Mesendoderm (in vitro differentiated cells): ENCODE measurements at regions not wholly inside any gene's neighbourhood (a gene's known extent, or its start where the extent isn't known, plus 50 kb on each side); places are given as distances from the start of the nearest gene placed in this dataset.

Experiments
- DNase-seq: peaks from one replicate; pipeline ENCODE4 v3.0.0; 2013
- H2AK5ac ChIP-seq: 2 replicates; pipeline ENCODE4 v1.6.1; 2013; ENCODE audit warnings: low read length, inconsistent platforms
- H2BK120ac ChIP-seq: 2 replicates; pipeline ENCODE4 v1.6.1; 2013; ENCODE audit warnings: low read depth, mild to moderate bottlenecking, low read length, moderate library complexity, mixed read lengths
- H2BK15ac ChIP-seq: replicated peaks from 2 replicates; pipeline ENCODE4 v1.6.1; 2013; ENCODE audit warnings: low read depth, mild to moderate bottlenecking, moderate library complexity
- H2BK5ac ChIP-seq: 2 replicates; pipeline ENCODE4 v1.6.1; 2013; ENCODE audit warnings: low read length, inconsistent platforms
- H3K18ac ChIP-seq: 2 replicates; pipeline ENCODE4 v1.6.1; 2013; ENCODE audit warnings: mild to moderate bottlenecking, low read length, mixed read lengths
- H3K23ac ChIP-seq: one replicate; pipeline ENCODE4 v1.6.1; 2013; ENCODE audit warnings: low read length
- H3K27ac ChIP-seq: 2 replicates; pipeline ENCODE4 v1.5.1; 2013; ENCODE audit warnings: low read depth, mild to moderate bottlenecking, inconsistent platforms, low read length, moderate library complexity
- H3K27me3 ChIP-seq: 2 replicates; pipeline ENCODE4 v1.6.1; 2013; ENCODE audit warnings: low read length, control low read depth, mild to moderate bottlenecking, inconsistent platforms; ENCODE audit not compliant: insufficient read depth, poor library complexity
- H3K36me3 ChIP-seq: 2 replicates; pipeline ENCODE4 v1.6.1; 2013; ENCODE audit warnings: low read length, inconsistent platforms; ENCODE audit not compliant: control insufficient read depth, insufficient read depth
- H3K4ac ChIP-seq: one replicate; pipeline ENCODE4 v1.6.1; 2013; ENCODE audit warnings: low read depth, mild to moderate bottlenecking, low read length, moderate library complexity
- H3K4me1 ChIP-seq: 2 replicates; pipeline ENCODE4 v1.6.1; 2013; ENCODE audit warnings: low read depth, low read length, inconsistent platforms; ENCODE audit not compliant: control insufficient read depth
- H3K4me2 ChIP-seq: 2 replicates; pipeline ENCODE4 v1.6.1; 2013; ENCODE audit warnings: low read length
- H3K4me3 ChIP-seq: 2 replicates; pipeline ENCODE4 v1.5.1; 2013; ENCODE audit warnings: mild to moderate bottlenecking, low read length
- H3K56ac ChIP-seq: one replicate; pipeline ENCODE4 v1.6.1; 2013; ENCODE audit warnings: low read length
- H3K79me1 ChIP-seq: 2 replicates; pipeline ENCODE4 v1.6.1; 2013; ENCODE audit warnings: low read length, inconsistent platforms
- H3K79me2 ChIP-seq: 2 replicates; pipeline ENCODE4 v1.6.1; 2013; ENCODE audit warnings: mild to moderate bottlenecking, low read length; ENCODE audit not compliant: control insufficient read depth, insufficient read depth
- H3K9ac ChIP-seq: 2 replicates; pipeline ENCODE4 v1.6.1; 2013; ENCODE audit warnings: low read length, inconsistent platforms
- H4K5ac ChIP-seq: one replicate; pipeline ENCODE4 v1.6.1; 2013; ENCODE audit warnings: low read length
- H4K8ac ChIP-seq: one replicate; pipeline ENCODE4 v1.6.1; 2013; ENCODE audit warnings: low read depth, mild to moderate bottlenecking, control low read depth, low read length, moderate library complexity
- WGBS: extraction: QIAGEN DNeasy Blood & Tissue Kit; methylation state at CpG from one replicate; pipeline ENCODE4 v1.1.7; 2013; ENCODE audit warnings: low lambda C conversion rate, missing lambda C conversion rate; ENCODE audit not compliant: insufficient coverage; ENCODE audit errors: extremely low coverage; 5-methylcytosine and 5-hydroxymethylcytosine counted together

DNA sequence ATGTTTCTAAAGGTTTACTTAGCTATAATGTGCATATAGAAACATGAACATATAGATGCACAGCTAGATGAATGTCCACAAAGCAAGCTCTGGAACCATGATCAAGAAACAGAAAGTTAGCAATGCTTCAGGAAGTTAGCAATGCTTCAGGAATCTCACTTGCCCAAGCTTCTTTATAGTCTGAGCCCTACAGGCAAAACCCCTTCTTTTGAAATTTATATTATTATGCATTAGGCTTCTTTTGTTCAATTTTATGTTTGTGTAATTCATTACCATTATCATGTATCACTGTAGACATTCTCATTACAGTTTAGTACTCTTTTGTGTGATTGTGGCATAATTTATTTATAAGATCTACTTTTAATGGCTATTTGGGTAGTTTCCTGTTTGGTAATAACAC lies 286.4 kb upstream of the BCHE start:
- H3K79me1 ChIP-seq, result no peaks in the 10 kb centered on the region
- no peaks in the 10 kb centered on the region for H3K27me3 ChIP-seq
- no peaks in the 10 kb centered on the region for H3K4me1 ChIP-seq
- H3K56ac ChIP-seq, result no peak overlapping the region
- no peak overlapping the region for H3K9ac ChIP-seq
- H3K4me3 ChIP-seq, result no peak overlapping the region
- no peak overlapping the region for H4K5ac ChIP-seq
- H3K18ac ChIP-seq, result no peak overlapping the region
- H4K8ac ChIP-seq, result no peak overlapping the region
- no peak overlapping the region for H3K23ac ChIP-seq
- no peak overlapping the region for H3K4ac ChIP-seq
- H2BK120ac ChIP-seq, result no peak overlapping the region
- no peak overlapping the region for H3K27ac ChIP-seq
- H3K4me2 ChIP-seq, result no peak overlapping the region
- H2BK5ac ChIP-seq, result no peak overlapping the region
- no peak overlapping the region for H2BK15ac ChIP-seq
- DNase-seq, result peak; percentile 1
- no peak overlapping the region for H2AK5ac ChIP-seq
- H3K79me2 ChIP-seq, result no peaks in the 10 kb centered on the region
- H3K36me3 ChIP-seq, result no peaks in the 10 kb centered on the region

DNA sequence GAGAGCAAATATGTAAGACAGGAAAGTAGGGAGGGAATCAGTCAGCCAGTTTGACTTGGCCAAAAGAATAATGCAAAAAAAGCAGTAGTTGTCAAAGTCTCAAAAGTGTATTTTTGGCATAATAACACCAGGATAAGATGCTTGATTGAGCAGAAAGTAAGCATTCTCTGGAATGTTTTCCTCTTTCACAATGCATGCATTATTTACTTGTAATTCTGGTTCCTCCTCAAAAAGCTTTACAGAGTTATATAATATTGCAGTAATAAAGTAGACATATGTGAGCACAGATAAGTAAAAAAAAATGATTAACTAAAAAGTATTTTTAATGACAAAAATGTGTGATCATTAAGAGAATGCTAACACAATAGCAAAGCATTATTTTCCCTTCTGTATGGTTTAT lies 285.9 kb upstream of the BCHE start:
- Histone ChIP-seq H3K79me1 (no peaks in the 10 kb centered on the region), H3K27ac (no peak overlapping the region), H3K27me3 (no peaks in the 10 kb centered on the region), H3K4ac (no peak overlapping the region), H3K56ac (no peak overlapping the region), H3K79me2 (no peaks in the 10 kb centered on the region), H3K4me1 (no peaks in the 10 kb centered on the region), H2BK120ac (no peak overlapping the region), H3K4me2 (no peak overlapping the region), H4K5ac (no peak overlapping the region), H3K36me3 (no peaks in the 10 kb centered on the region), H3K23ac (no peak overlapping the region), H3K4me3 (no peak overlapping the region), H2BK5ac (no peak overlapping the region), H2AK5ac (no peak overlapping the region), H2BK15ac (no peak overlapping the region), H4K8ac (no peak overlapping the region), H3K9ac (no peak overlapping the region), H3K18ac (no peak overlapping the region)
- DNase-seq, result no peak

DNA sequence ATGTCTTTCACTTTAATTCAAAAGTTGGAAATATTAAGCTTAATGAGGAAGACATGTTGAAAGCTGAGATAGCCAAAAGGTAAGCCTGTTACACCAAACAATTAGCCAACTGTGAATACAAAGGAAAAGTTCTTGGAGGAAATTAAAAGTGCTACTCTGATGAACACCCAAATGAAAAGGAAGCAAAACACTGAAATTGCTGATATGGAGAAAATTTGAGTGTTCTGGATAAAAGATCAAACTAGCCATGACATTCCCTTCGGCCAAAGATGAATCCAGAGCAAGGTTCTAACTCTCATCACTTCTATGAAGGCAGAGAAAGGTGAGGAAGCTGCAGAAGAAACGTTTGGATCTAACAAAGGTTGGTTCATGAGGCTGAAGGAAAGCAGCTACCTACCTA lies 280.8 kb upstream of the BCHE start:
- no peaks in the 10 kb centered on the region for H3K4me1 ChIP-seq
- no peak overlapping the region for H4K8ac ChIP-seq
- H3K23ac ChIP-seq, result no peak overlapping the region
- H2AK5ac ChIP-seq, result no peak overlapping the region
- no peaks in the 10 kb centered on the region for H3K79me1 ChIP-seq
- no peaks in the 10 kb centered on the region for H3K36me3 ChIP-seq
- no peaks in the 10 kb centered on the region for H3K27me3 ChIP-seq
- H3K4me3 ChIP-seq, result no peak overlapping the region
- no peak overlapping the region for H2BK15ac ChIP-seq
- no peaks in the 10 kb centered on the region for H3K79me2 ChIP-seq
- WGBS, result no CpG with 5 or more reads among the region's 2 CpGs
- H2BK5ac ChIP-seq, result no peak overlapping the region
- H3K4me2 ChIP-seq, result no peak overlapping the region
- no peak overlapping the region for H4K5ac ChIP-seq
- H3K4ac ChIP-seq, result no peak overlapping the region
- H3K18ac ChIP-seq, result no peak overlapping the region
- no peak overlapping the region for H3K56ac ChIP-seq
- DNase-seq, result no peak
- H2BK120ac ChIP-seq, result no peak overlapping the region
- no peak overlapping the region for H3K9ac ChIP-seq
- H3K27ac ChIP-seq, result no peak overlapping the region

DNA sequence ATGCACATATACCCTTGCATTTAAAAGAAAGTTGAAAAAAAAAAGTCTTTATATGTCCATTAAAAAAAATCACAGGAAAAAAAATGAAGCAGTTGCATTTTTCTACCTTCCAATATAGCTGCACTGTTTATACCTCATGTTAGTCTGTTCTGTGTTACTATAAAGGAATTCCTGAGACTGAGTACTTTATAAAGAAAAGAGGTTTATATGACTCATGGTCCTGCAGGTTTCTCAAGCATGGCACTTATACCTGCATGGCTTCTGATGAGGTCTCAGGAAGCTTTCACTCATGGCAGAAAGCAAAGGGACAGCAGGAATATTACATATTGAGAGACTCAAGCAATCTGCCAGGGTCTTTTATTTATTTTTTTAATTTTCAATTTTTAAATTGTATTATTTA lies 277.2 kb upstream of the BCHE start:
- H3K4ac ChIP-seq, result no peak overlapping the region
- no peak overlapping the region for H2BK5ac ChIP-seq
- no peaks in the 10 kb centered on the region for H3K79me2 ChIP-seq
- H2AK5ac ChIP-seq, result no peak overlapping the region
- H3K4me2 ChIP-seq, result no peak overlapping the region
- no peak overlapping the region for H3K9ac ChIP-seq
- no peak overlapping the region for H3K18ac ChIP-seq
- no peak overlapping the region for H3K56ac ChIP-seq
- H3K79me1 ChIP-seq, result no peaks in the 10 kb centered on the region
- no peak overlapping the region for H2BK120ac ChIP-seq
- no peaks in the 10 kb centered on the region for H3K4me1 ChIP-seq
- H4K8ac ChIP-seq, result no peak overlapping the region
- H2BK15ac ChIP-seq, result no peak overlapping the region
- no peaks in the 10 kb centered on the region for H3K36me3 ChIP-seq
- no peaks in the 10 kb centered on the region for H3K27me3 ChIP-seq
- H3K4me3 ChIP-seq, result no peak overlapping the region
- no peak for DNase-seq
- H3K27ac ChIP-seq, result no peak overlapping the region
- H4K5ac ChIP-seq, result no peak overlapping the region
- H3K23ac ChIP-seq, result no peak overlapping the region

DNA sequence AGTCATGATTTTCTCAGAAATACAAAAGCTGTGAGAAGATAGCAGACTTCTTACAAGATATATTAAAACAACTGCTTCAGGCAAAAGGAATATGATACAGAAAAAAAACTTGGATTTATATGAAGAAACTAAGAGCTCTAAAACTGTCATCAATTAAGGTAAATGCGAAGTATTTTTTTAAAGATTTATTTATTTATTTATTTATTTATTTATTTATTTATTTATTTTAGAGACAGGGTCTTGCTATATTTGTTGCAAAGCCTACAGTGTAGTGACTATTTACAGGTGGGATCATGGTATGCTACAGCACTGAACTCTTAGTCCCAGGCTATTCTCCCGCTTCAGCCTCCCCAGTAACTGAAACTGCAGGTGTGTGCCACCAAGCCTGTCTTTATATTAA lies 274.3 kb upstream of the BCHE start:
- no peak overlapping the region for H2BK5ac ChIP-seq
- H3K4ac ChIP-seq, result no peak overlapping the region
- DNase-seq, result no peak
- no peak overlapping the region for H3K18ac ChIP-seq
- no peak overlapping the region for H3K27ac ChIP-seq
- WGBS, result no CpG with 5 or more reads among the region's 2 CpGs
- no peaks in the 10 kb centered on the region for H3K4me1 ChIP-seq
- no peak overlapping the region for H2BK15ac ChIP-seq
- H3K9ac ChIP-seq, result no peak overlapping the region
- H3K79me2 ChIP-seq, result no peaks in the 10 kb centered on the region
- H3K79me1 ChIP-seq, result no peaks in the 10 kb centered on the region
- no peak overlapping the region for H4K8ac ChIP-seq
- H3K36me3 ChIP-seq, result no peaks in the 10 kb centered on the region
- H3K4me3 ChIP-seq, result no peak overlapping the region
- no peak overlapping the region for H3K23ac ChIP-seq
- H3K56ac ChIP-seq, result no peak overlapping the region
- no peak overlapping the region for H4K5ac ChIP-seq
- H3K4me2 ChIP-seq, result no peak overlapping the region
- H3K27me3 ChIP-seq, result no peaks in the 10 kb centered on the region
- no peak overlapping the region for H2BK120ac ChIP-seq
- H2AK5ac ChIP-seq, result no peak overlapping the region

DNA sequence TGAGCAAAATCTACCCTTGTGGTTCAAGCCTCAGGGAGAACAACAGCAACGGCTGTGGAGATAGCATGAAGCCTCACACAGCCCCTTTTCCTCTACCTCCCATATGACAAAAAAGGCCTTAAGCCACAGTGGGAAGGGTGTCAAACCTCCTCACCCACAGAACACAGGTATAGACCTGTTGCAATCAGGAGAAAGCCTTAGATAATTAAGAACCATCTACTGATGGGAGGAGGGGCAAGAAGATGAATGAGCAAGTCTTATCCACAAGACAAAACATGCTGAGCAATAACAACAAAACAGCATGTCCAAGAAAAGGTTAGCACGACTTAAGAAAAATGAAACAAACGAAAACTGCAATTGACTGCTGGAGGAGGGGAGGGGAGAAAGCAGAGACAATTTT lies 272.9 kb upstream of the BCHE start:
- Histone ChIP-seq H3K27ac (no peak overlapping the region), H3K56ac (no peak overlapping the region), H3K36me3 (no peaks in the 10 kb centered on the region), H2BK15ac (no peak overlapping the region), H2AK5ac (no peak overlapping the region), H2BK120ac (no peak overlapping the region), H4K8ac (no peak overlapping the region), H3K4me3 (no peak overlapping the region), H3K18ac (no peak overlapping the region), H3K4me2 (no peak overlapping the region), H2BK5ac (no peak overlapping the region), H3K23ac (no peak overlapping the region), H4K5ac (no peak overlapping the region), H3K79me2 (no peaks in the 10 kb centered on the region), H3K9ac (no peak overlapping the region), H3K79me1 (no peaks in the 10 kb centered on the region), H3K4me1 (no peaks in the 10 kb centered on the region), H3K27me3 (no peaks in the 10 kb centered on the region), H3K4ac (no peak overlapping the region)
- no peak for DNase-seq
- no CpG with 5 or more reads among the region's 3 CpGs for WGBS
